SIG-M5 treated with dmso at 0.1 percent for 504 hours (cell line): ENCODE measurements at regions not wholly inside any gene's neighbourhood (a gene's known extent, or its start where the extent isn't known, plus 50 kb on each side); places are given as distances from the start of the nearest gene placed in this dataset.
"Not testable (repeated sequence)": the region's sequence is repeated elsewhere in the genome, so short reads cannot be mapped to it uniquely, and the experiment has no call there.

ENCODE experiments used
- DNase-seq: peaks from one replicate; lab custom pipeline; 2025; ENCODE audit not compliant: unreplicated experiment; lab: John Stamatoyannopoulos, UW

GRCh38 chr16:73427164-73427563, 379.2 kb upstream of the ZFHX3 start:
- no peak for DNase-seq

DNA sequence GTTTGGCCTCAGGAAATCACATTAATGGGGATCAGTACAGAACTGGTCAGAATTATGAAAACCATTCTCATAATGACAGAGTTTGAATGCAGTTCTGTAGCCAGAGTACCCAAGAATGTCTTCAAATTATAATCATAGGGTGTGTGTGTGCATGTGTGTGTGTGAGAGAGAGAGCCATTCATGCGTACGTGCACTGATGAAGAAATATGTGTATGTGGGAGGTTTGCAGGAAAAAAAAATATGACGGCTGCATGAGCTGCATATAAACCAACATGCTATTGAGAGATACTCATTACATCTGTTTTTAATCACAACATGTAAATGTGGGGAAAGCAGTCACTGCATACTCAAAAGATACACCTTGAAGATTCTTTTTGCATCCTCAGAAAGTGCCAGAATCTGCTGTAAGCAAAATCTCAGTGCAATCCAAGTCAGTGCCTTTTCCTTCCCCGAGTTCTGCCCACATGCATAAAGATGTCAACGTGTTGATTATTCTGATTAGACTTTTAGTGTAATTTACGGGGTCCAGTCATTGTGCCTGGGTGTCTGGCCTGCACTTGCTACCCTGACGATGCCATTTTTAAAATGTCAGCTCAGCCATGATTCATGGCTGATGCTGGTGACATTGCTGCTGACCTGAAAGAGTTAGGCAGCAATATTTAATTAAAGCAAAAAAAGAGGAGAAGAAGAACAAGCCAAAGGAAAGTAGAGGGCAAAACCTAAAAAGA, 378.7 kb upstream of the ZFHX3 start:
- no peak for DNase-seq

GRCh38 chr16:73420676-73421075, 372.7 kb upstream of the ZFHX3 start:
- DNase-seq, result no peak

GRCh38 chr16:73420244-73420643, 372.3 kb upstream of the ZFHX3 start:
- no peak for DNase-seq

DNA sequence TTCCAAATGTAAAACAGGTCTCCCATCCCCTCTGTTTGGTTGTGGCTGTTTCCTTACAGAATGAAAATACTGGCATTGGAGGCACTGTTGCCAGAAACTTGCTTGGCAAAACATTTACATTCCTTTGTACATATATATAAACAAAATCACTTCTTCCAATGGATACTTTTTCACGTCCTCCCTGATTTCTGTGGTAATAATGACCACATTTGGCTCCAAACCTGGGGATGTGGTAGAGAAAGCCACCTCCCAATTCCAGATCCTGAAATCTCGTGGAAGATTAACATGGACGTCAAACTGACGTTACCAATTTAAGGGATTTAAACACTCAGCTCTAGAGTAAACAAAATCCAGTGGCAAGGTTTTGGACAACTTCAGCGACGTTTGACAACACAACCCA, 370.8 kb upstream of the ZFHX3 start:
- no peak for DNase-seq

DNA sequence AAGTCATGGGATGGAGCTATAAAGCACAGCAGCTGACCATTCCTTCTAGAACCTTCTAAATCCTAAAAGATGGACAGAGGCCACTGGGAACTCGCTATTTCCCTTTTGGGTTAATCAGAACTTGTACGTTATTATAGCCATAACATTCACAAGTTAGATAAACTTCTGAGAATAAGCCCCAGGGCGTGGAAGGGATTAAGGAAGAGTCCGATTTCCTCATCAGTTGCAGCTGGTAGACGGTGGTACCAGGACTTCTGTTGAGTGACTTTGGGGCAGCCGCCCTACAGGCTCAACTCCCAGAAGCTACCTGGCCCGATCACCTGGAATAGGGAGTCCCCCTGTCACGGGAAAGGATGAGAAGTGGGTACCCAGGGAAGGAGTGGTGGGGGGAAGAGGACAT, 370.1 kb upstream of the ZFHX3 start:
- no peak for DNase-seq

DNA sequence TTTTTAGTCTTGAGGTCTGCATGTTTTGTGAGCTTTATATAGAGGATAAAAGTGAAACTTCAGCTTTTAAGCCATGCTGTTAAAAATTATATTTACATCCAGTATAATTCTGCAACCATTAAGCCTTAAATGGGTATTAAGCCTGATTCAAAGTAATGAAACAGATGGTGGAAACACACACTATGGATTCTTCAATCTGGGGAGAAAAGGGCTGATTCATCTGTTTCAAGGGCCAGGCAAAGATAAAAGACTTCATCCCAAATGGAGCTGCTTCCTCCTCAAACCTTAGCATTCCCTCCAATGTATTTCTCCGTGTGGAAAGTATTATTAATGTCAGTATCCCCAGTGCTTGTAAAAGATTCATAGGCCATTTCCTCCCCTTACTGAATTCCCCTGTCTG, 367.4 kb upstream of the ZFHX3 start:
- DNase-seq, result no peak

DNA sequence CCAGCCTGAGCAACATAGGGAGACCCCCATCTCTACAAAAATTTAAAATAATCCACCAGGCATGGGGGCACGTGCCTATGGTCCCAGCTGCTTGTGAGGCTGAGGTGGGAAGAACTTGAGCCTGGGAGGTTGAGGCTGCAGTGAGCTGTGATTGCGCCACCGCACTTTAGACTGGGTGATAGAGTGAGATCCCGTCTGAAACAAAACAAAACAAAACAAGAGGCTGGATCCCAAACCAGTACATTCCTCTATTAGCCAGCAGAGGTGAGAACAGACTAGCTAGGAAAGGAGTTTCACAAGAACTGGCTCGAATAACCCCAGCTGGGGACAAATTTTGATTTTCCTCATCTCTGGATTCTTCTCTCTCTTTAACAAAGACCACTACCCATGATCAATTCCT, 366.7 kb upstream of the ZFHX3 start:
- DNase-seq, result no peak

- DNase-seq, result no peak
These were observed 365.9 kb upstream of the ZFHX3 start for GRCh38 chr16:73413830-73414190.

DNA sequence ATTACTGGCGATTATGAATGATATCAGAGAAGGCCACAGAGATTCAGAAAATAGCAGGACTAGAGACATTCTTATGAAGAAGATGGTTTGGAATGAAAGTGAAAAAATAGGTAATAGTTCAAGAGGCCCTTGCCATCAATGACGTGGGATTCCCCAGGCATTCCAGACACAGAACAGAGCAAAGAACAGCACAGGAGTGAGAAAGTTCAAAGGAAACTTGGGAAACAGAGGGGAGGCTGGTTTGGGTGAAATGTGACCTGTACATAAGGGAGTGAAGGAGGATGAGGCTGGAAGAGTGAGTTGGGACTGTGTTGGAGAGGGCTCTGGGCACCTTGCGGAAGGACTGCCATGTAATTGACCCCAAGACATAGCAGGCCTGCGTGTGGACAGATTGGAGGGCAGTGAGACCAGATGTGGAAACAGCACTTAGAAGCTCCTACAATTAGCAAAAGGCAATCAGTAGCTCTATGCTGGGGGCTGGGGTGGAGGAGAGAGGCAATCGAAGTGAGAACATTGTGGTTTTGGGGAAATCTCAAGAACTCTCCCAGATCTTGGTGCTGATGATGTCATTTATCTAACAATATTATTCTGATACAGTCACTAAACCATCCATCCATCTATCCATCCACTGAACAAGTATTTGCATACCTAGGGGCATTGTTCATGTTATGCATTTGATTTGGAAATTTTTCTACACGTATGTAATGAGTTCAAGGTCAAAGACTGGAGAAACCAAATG, 365.3 kb upstream of the ZFHX3 start:
- no peak for DNase-seq

DNA sequence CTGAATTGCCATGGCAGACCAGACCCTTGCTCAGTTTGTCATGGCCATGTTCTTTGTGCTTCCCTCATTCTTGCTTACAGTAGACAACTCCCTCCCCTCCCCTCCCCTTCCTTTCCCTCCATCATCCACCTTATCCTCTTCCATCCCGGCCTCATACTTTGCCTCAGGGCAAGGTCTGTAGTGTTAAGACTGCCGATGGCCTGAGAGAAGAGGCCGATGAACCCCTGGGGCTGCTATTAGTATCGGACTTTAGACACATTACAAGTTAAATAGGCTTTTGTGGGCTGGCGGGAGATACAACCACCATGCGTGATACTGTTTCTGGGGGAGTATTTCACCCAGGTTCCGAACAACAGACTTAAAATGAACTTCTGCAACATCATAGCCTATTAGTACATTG, 364.5 kb upstream of the ZFHX3 start:
- no peak for DNase-seq

DNA sequence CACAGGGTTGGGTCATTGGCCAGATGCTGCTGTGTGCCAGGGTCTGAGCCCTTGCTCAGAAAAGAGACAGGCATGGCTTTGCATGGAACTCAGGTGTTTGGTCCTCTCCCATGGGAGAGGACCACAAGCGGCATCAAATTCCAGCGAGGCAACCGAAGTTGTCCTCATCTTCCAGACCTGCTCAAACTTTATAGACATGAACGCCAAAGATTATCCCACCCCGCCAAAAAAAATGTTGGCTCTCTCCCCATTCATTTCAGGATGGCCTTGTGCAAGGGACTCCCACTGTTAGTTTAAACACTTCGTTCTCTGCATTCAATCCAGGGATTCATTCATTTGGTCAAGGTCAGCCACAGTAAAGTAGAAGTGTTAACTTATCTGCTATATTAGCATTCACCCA, 360.8 kb upstream of the ZFHX3 start:
- DNase-seq, result no peak

DNA sequence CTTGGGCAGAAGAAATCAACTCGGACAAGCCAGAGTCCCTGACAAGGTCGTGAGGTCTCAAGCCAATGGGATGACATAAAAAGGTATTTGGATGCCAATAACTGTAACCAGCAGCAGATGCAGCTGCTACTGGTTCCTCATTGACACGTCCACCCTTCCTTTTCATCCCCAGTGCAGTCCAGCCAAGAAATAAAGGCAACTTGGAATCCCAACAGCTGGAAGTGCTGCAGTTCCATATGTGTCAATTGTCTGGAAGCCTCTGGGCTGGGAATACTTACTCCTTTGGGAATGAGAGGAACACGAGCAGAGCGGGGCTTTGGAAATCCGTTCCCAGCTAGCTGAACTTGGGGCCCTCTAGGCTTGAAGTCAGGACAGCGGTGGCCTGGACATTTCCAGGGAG, 360.4 kb upstream of the ZFHX3 start:
- no peak for DNase-seq

GRCh38 chr16:73405851-73406250, 357.9 kb upstream of the ZFHX3 start:
- no peak for DNase-seq

DNA sequence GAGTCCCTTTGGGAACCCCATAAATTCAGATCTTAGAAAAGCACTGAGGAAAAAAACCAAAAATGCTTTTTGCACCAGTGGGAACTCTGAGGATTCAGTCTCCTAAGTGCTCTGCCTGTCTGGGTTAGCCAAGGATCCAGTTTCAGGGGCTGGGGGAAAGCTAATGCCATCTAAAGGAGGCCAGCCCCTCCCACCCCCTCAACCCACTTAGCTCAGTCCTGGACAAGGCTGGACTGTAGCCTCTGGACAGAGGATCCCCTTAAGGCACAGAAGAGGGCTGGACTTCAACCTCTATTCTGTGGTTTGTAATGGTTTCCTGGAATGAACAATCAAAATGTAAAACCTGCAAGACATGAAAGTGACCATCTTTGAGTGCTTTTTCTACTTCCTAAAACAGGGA, 356.1 kb upstream of the ZFHX3 start:
- no peak for DNase-seq

DNA sequence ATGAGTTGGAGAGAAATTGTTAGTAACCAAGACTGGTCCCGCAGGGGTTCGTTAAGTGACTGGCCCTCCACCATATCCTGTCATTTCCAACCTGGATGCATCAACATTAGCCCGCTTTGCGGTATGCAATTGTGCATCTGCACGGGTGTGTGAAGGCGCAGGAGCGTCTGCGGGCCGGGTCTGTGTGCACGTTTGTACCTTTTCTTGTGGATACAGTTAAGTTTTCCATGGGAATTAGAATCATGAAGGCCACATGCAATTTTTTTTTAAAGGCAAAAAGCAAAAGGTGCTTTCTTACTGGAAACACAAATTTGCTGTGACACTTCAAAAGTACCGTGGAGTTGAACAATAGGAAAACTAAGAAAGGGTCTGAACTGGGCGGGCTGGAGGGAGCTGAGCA, 355.4 kb upstream of the ZFHX3 start:
- DNase-seq, result no peak

DNA sequence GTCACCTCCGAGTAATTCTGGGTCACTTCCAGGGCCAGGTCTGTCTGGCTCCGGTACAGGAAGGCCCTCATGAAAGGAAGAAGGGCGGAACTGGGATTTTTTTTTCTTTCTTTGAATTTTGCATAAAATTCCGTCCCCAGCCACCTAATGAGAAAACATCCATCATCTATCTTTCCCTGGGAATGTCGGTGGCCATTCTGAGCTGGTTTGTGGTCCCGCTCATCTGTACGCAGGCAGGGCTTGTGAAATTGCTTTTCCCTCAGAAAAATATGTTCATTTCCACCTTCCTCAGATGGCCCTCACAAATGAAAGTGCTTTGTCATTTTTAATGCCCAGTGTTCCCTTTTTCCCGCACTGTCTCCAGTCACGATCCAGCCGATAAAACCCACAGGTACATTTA, 353.0 kb upstream of the ZFHX3 start:
- DNase-seq, result no peak

DNA sequence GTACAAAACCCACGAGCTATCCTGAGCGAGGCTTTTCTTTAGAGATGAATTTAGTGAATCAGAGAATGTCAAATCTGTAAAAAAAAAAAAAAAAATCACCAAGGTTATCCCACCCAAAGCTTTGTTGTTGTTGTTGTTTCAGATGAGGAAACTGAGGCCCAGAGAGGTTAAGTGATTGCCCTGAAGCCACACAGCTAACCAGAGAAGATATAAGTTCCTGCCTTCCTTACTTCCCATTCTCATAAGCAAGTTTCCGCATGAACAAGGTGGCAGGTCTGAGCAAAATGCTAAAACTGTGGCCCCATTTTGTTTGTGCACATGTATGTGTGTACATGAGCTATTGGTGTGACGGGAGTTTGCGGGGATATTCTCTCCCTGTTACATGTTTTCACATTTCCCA, 352.1 kb upstream of the ZFHX3 start:
- no peak for DNase-seq

DNA sequence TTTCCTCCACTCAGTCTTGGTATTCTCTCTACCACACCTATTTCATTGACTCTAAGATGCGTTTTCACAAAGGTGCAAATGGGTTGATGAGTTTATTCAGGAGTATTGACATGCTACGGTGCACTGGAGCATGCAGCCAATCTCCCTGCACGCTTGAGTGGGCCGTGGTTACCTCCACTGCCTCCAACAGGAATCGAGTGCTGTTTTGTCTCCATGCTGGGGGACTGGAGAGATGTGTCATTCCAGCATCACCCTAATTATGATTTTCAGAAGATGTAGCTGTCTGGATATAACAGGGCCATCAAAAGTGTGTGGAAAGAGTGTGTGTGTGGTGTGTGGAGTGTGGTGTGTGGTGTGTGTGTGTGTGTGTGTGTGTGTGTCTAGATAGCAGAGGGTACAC, 351.6 kb upstream of the ZFHX3 start:
- no peak for DNase-seq

GRCh38 chr16:73398604-73399003, 350.7 kb upstream of the ZFHX3 start:
- not testable (repeated sequence) for DNase-seq

DNA sequence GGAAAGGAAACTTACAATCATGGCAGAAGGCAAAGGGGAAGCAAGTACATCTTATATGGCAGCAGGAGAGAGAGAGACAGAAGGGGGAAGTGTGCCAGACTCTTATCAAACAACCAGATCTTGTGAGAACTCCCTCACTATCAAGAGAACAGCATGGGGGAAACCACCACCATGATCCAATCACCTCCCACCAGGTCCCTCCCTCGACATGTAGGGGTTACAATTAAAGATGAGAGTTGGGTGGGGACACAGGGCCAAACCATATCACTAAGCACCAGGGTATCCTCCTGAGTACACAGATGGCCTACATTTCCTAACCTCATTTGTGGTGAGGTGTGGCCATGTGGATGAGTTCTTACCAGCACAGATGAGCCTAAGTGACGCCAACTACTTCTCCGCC, 348.6 kb upstream of the ZFHX3 start:
- DNase-seq, result no peak

DNA sequence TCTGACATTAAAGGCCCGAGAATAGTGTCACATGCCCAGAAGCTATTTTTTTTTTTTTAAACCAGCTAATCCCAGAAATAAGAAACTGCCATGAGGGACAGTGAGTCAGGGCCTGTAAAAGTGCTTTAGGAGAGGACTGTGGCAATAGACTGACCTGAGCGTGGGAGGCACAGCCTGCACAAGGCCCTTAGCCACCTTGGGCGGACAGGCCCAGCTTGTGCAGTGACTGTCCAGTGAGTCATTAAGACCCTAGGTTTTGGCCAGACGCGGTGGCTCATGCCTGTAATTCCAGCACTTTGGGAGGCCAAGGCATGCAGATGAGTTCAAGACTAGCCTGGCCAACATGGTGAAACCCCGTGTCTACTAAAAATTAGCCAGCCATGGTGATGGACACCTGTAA, 343.0 kb upstream of the ZFHX3 start:
- no peak for DNase-seq

DNA sequence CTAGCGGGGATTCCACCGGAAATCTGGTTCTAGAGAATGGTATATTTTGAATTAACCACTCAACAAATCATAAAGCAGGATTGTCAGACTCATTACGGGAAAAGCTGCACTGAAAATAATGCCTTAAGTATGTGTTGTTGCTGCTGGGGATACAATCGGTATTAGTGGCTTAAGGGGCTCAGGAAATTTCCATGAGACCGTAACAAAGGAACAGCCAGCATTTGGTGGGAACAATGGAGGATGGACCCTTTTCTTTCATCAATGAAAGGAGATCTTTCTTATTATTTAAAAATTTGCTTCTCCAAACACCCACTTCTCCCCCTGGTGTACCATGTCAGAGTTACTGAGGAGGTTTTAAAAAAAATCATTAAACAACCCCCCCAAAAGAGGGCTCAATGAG, 342.6 kb upstream of the ZFHX3 start:
- DNase-seq, result no peak
